SK-N-MC (cell line): ENCODE measurements at regions not wholly inside any gene's neighbourhood (a gene's known extent, or its start where the extent isn't known, plus 50 kb on each side); places are given as distances from the start of the nearest gene placed in this dataset.

Source experiments
- EZH2 ChIP-seq: fragments of 200-600 bp; sonication (generic); IDR thresholded peaks from one replicate; pipeline ENCODE4 v1.6.1; 2017; ENCODE audit warnings: antibody characterized with exemption
- POLR2AphosphoS5 ChIP-seq: IDR thresholded peaks from 2 replicates; pipeline ENCODE4 v1.6.1; 2012; ENCODE audit warnings: mild to moderate bottlenecking, low read depth, low read length, borderline replicate concordance

DNA sequence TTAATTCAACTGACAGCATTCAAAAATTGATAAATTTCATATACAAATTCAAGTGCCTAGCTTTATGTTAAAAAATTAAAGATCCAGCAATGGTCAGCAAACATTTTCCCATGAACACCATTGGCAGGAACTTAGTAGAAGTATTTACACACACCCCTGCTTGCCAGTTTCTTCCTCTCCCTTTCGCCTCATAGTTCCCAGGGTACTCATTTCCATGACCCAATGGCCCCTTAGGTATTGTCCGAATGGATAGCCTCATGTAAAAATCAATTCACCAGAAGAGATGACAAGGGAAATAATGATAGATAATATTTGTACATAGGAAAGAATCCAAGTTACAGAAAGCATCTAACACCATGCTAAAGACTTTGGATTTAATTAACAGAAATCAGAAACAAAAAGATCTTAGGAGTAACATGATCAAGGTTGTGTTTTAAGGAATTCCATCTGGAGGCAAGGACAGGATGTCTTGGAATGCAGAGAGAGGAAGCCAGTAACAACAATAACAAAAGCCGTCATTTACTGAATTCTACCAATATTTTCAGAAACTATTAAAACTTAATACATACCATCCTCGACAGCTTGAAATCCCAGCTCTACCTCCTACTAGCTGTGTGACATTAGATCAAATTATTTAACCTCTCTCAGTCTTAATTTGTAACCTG is 423.0 kb downstream of the IRS1 start:
- no peak for TF ChIP-seq POLR2AphosphoS5
- TF ChIP-seq EZH2: no peak
